Cardiac muscle cell (in vitro differentiated cells and primary cell): ENCODE measurements at regions not wholly inside any gene's neighbourhood (a gene's known extent, or its start where the extent isn't known, plus 50 kb on each side); places are given as distances from the start of the nearest gene placed in this dataset.

Experiments
- DNase-seq, 2 donors: peaks; one replicate each; pipeline versions ENCODE4 v3.0.0 to v3.0.0-alpha.2; 2010 to 2017; ENCODE audit warnings: low read depth in 1 of 2, low spot score in 1 of 2
- H3K27ac ChIP-seq: fragments of 200-600 bp; sonication (generic); 2 replicates; pipeline ENCODE4 v1.5.1; 2016
- H3K27me3 ChIP-seq: fragments of 200-600 bp; sonication (generic); 2 replicates; pipeline ENCODE4 v1.6.0; 2016; ENCODE audit warnings: control low read depth
- H3K36me3 ChIP-seq: fragments of 200-600 bp; sonication (generic); 2 replicates; pipeline ENCODE4 v1.5.1; 2016; ENCODE audit warnings: control low read depth
- H3K4me1 ChIP-seq: fragments of 200-600 bp; sonication (generic); 2 replicates; pipeline ENCODE4 v1.8.1; 2017; ENCODE audit warnings: low read depth, mild to moderate bottlenecking, mixed run types
- H3K4me3 ChIP-seq: fragments of 200-600 bp; sonication (generic); 2 replicates; pipeline ENCODE4 v1.5.1; 2016; ENCODE audit warnings: mild to moderate bottlenecking
- H3K9me3 ChIP-seq: fragments of 200-600 bp; sonication (generic); 2 replicates; pipeline ENCODE4 v1.5.1; 2017; ENCODE audit warnings: low read depth, mild to moderate bottlenecking, control low read depth
- CTCF ChIP-seq: IDR thresholded peaks from 2 replicates; pipeline ENCODE4 v1.5.1; 2012; ENCODE audit warnings: low read depth, mild to moderate bottlenecking, low read length

GRCh38 chr12:68406134-68406576 lies 74.0 kb upstream of the MDM1 start:
- Histone ChIP-seq H3K4me1 (no peaks in the 10 kb centered on the region), H3K4me3 (no peak overlapping the region), H3K36me3 (no peaks in the 10 kb centered on the region), H3K27me3 (no peaks in the 10 kb centered on the region), H3K27ac (no peak overlapping the region), H3K9me3 (no peaks in the 10 kb centered on the region)
- peak in 1 of 2 donors; percentile 99 for DNase-seq
- TF ChIP-seq CTCF = peak; percentile 62

- Histone ChIP-seq H3K9me3 (no peaks in the 10 kb centered on the region), H3K27me3 (no peaks in the 10 kb centered on the region), H3K36me3 (no peaks in the 10 kb centered on the region), H3K27ac (no peak overlapping the region), H3K4me3 (no peak overlapping the region), H3K4me1 (no peaks in the 10 kb centered on the region)
- DNase-seq = no peak
- no peak for TF ChIP-seq CTCF
These were observed 74.7 kb upstream of the MDM1 start for GRCh38 chr12:68406911-68407310.

- DNase-seq = no peak
- H3K27me3 ChIP-seq = no peaks in the 10 kb centered on the region
- H3K9me3 ChIP-seq = no peaks in the 10 kb centered on the region
- H3K27ac ChIP-seq = no peak overlapping the region
- no peaks in the 10 kb centered on the region for H3K36me3 ChIP-seq
- TF ChIP-seq CTCF = no peak
- H3K4me1 ChIP-seq = no peaks in the 10 kb centered on the region
- H3K4me3 ChIP-seq = no peak overlapping the region
These were observed 78.0 kb upstream of the MDM1 start for GRCh38 chr12:68410018-68410660.

GRCh38 chr12:68411371-68411770 lies 79.2 kb upstream of the MDM1 start:
- no peaks in the 10 kb centered on the region for H3K9me3 ChIP-seq
- no peaks in the 10 kb centered on the region for H3K36me3 ChIP-seq
- H3K4me3 ChIP-seq = no peak overlapping the region
- DNase-seq = no peak
- TF ChIP-seq CTCF = no peak
- no peak overlapping the region for H3K27ac ChIP-seq
- H3K4me1 ChIP-seq = no peaks in the 10 kb centered on the region
- H3K27me3 ChIP-seq = no peaks in the 10 kb centered on the region

GRCh38 chr12:68414988-68415387 lies 82.8 kb upstream of the MDM1 start:
- Histone ChIP-seq H3K4me3 (no peak overlapping the region), H3K4me1 (no peaks in the 10 kb centered on the region), H3K9me3 (no peaks in the 10 kb centered on the region), H3K27ac (no peak overlapping the region), H3K27me3 (no peaks in the 10 kb centered on the region), H3K36me3 (no peaks in the 10 kb centered on the region)
- TF ChIP-seq CTCF = no peak
- no peak for DNase-seq
